GM12878 (cell line): ENCODE measurements at regions not wholly inside any gene's neighbourhood (a gene's known extent, or its start where the extent isn't known, plus 50 kb on each side); places are given as distances from the start of the nearest gene placed in this dataset.

Source experiments
- CBX5 ChIP-seq: sonication (generic); IDR thresholded peaks from 2 replicates; pipeline ENCODE4 v1.6.1; 2016; ENCODE audit warnings: low read depth, moderate library complexity, mild to moderate bottlenecking, inconsistent platforms
- POLR2A ChIP-seq: IDR thresholded peaks from 2 replicates; pipeline ENCODE4 v1.6.1; 2011; ENCODE audit warnings: low read depth, mild to moderate bottlenecking, low read length
- SREBF1 ChIP-seq: IDR thresholded peaks from 2 replicates; pipeline ENCODE4 v1.6.1; 2012; ENCODE audit warnings: mild to moderate bottlenecking, low read length
- YY1 ChIP-seq: IDR thresholded peaks from 2 replicates; pipeline ENCODE4 v1.6.1; 2011; ENCODE audit warnings: low read depth, mild to moderate bottlenecking, low read length
- ZSCAN29 ChIP-seq: fragments of 450-650 bp; IDR thresholded peaks from 2 replicates; pipeline ENCODE4 v1.6.1; 2017; ENCODE audit warnings: mild to moderate bottlenecking, moderate library complexity
- TF ChIP-seq, protein P1 (sequence below), 3 experiments: IDR thresholded peaks in 2 of 3; conservative IDR thresholded peaks in 1 of 3; 2 replicates each; pipeline ENCODE4 v1.5.1; 2011; ENCODE audit warnings: low read depth in 3 of 3, low read length in 3 of 3, mild to moderate bottlenecking in 3 of 3, control low read depth in 2 of 3, moderate library complexity in 2 of 3, inconsistent platforms in 1 of 3, mixed read lengths in 1 of 3; ENCODE audit not compliant: control insufficient read depth in 2 of 3, insufficient read depth in 1 of 3; ENCODE audit errors: extremely low read depth in 1 of 3

DNA sequence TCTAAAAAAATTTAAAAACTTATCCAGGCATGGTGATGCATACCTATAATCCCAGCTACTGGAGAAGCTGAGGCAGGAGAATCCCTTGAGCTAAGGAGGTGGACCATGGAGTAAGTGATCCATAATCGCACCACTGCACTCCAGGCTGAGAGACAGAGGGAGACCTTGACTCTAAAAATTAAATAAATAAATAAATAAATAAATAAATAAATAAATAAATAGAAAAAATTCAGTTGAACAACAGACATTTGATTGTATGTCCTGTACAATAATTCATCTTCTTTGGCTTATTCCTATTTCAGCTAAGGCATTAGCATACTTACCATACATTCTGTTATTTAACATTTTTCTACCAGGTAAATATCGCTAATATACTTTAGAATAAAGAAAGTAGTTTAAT, 726.1 kb upstream of the GALNTL6 start:
- TF ChIP-seq YY1 (no peak), ZSCAN29 (no peak), SREBF1 (no peak), POLR2A (no peak), CBX5 (no peak)
- TF ChIP-seq, protein P1, sequence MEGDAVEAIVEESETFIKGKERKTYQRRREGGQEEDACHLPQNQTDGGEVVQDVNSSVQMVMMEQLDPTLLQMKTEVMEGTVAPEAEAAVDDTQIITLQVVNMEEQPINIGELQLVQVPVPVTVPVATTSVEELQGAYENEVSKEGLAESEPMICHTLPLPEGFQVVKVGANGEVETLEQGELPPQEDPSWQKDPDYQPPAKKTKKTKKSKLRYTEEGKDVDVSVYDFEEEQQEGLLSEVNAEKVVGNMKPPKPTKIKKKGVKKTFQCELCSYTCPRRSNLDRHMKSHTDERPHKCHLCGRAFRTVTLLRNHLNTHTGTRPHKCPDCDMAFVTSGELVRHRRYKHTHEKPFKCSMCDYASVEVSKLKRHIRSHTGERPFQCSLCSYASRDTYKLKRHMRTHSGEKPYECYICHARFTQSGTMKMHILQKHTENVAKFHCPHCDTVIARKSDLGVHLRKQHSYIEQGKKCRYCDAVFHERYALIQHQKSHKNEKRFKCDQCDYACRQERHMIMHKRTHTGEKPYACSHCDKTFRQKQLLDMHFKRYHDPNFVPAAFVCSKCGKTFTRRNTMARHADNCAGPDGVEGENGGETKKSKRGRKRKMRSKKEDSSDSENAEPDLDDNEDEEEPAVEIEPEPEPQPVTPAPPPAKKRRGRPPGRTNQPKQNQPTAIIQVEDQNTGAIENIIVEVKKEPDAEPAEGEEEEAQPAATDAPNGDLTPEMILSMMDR (IDR thresholded peaks at IDR 0.05 in 2 of 3, conservative IDR thresholded peaks at IDR 0.05 in 1 of 3; ENCODE audit: control insufficient read depth in 2 of 3, extremely low read depth in 1 of 3, insufficient read depth in 1 of 3, low read depth in 3 of 3, low read length in 3 of 3), result no peak
